GM19023 (cell line): ENCODE measurements at regions not wholly inside any gene's neighbourhood (a gene's known extent, or its start where the extent isn't known, plus 50 kb on each side); places are given as distances from the start of the nearest gene placed in this dataset.
A peak's percentile ranks its signal among the peaks of the same experiment; 100 is the strongest.
"Not testable (repeated sequence)": the region's sequence is repeated elsewhere in the genome, so short reads cannot be mapped to it uniquely, and the experiment has no call there.

Experiments
- ATAC-seq: cut with Tn5 transposase; IDR thresholded peaks from one replicate; pipeline ENCODE4 v1.9.1; 2021; ENCODE audit warnings: mild to moderate bottlenecking, moderate library complexity; ENCODE audit not compliant: unreplicated experiment

DNA sequence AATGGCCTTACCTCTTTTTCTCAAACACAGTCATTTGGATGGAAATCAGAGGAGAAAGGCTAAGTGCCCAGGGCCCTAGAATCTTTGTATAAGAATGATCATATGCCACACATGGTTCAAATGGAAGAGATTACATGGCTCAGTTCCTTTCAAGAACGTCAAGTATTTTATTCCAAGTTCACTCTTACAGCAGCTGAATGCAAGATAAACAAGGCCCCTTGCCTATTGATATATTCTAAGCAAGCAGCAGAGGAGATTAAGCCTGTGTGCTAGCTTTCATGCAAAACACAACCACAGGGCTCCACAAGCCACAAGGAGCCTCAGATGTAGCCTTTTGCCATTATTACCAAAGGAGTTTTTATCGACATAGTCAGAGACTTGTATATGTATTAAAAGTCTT is 55.3 kb upstream of the SLCO6A1 start:
- no peak for ATAC-seq

- no peak for ATAC-seq
Measured at GRCh38 chr5:102554728-102555127, 55.9 kb upstream of the SLCO6A1 start.

GRCh38 chr5:102561894-102562760 is 63.3 kb upstream of the SLCO6A1 start:
- no peak for ATAC-seq

DNA sequence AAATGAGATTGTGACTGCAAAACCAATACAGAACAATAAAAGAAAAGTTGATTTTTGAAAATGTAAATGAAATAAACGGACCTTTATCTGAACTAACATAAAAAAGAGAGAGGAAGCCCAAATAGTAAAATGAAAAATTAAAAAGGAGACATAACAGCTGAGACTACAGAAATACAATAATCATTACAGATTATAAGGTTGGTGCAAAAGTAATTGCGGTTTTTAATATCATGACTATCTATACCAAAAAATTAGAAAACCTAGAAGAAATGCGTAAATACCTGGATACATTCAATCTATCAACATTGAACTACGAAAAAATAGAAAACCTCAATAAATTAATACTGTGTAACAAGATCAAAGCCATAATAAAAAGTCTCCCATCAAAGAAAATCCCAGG is 71.9 kb upstream of the SLCO6A1 start:
- ATAC-seq, result no peak

GRCh38 chr5:102578362-102578761 is 79.6 kb upstream of the SLCO6A1 start:
- no peak for ATAC-seq

- ATAC-seq, result no peak
Measured at GRCh38 chr5:102579379-102579778, 80.6 kb upstream of the SLCO6A1 start.

- no peak for ATAC-seq
Measured at GRCh38 chr5:102581011-102581410, 82.2 kb upstream of the SLCO6A1 start.

DNA sequence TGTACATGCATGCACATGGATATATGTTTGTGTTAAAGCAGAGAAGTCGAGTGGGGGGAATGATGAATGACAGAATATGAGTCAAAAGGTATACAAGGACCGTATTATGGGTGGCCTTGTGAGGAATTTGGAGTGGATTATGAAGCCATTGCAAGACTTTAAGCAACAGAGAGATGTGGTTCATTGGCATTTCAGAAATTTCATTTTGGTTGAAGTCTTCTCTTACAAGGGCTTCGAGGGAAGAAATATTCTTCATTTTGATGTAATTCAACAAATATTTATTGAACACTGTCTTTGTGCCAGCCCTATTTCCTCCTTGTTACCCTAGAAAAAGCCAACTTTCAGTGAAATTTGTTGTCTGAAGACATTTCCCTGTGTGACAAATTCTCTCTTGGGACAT is 83.9 kb upstream of the SLCO6A1 start:
- no peak for ATAC-seq

GRCh38 chr5:102583276-102584124 is 84.7 kb upstream of the SLCO6A1 start:
- no peak for ATAC-seq

- ATAC-seq, result no peak
Measured at GRCh38 chr5:102589661-102590060, 90.9 kb upstream of the SLCO6A1 start.

DNA sequence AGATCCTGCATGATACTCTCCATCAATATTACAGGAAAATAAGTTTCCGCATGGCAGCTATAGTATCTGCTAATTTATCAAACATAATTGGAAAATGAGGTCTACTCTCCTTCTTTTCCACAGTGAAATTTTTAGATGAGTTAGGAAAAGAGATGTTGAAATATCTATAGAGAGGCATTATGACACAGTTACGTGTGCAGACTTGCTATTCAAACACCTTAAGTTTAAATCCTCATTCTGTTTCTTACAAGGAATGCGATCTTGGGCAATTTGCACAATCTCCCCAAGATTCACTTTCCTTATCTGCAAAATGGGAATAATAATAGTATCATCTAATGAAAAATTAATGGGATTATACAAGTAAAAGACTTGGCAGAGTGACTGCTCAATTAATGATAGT is 91.7 kb upstream of the SLCO6A1 start:
- ATAC-seq, result no peak

DNA sequence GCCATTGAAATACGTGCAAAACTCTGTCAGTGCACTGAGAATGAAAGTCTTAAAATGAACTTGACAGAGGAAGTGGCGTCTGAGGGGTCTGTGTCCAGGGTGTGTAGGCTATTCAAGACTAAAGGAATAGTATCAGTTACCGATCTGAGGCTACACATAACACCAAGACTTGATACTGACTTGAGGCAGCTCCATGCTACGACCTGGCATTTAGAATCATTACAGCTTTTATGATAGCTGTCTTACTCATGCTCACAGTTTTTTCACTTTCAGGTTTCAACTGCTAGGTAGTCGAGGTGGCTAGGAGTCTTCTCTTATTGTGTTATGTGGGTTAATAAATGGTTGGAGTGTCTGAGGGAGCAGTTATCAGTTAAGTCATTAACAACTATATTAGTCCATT is 92.8 kb upstream of the SLCO6A1 start:
- peak; percentile 61 for ATAC-seq

- not testable (repeated sequence) for ATAC-seq
Measured at GRCh38 chr5:102592586-102592985, 93.8 kb upstream of the SLCO6A1 start.

DNA sequence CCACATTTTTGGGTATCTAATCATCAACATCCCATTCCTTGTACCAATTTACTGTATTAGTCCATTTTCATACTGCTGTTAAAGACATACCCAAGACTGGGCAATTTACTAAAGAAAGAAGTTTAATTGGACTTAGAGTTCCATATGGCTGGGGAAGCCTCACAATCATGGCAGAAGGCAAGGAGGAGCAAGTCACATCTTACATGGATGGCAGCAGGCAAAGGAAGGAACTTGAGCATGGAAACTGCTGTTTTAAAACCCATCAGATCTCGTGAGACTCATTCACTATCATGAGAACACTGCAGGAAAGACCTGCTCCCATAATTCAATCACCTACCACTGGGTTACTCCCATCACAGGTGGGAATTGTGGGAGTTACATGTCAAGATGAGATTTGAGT is 95.4 kb upstream of the SLCO6A1 start:
- no peak for ATAC-seq

GRCh38 chr5:102595332-102595731 is 96.5 kb upstream of the SLCO6A1 start:
- ATAC-seq, result no peak

- ATAC-seq, result peak; percentile 73
Measured at GRCh38 chr5:102596113-102596512, 97.3 kb upstream of the SLCO6A1 start.

- ATAC-seq, result no peak
Measured at GRCh38 chr5:102596951-102597350, 98.2 kb upstream of the SLCO6A1 start.

DNA sequence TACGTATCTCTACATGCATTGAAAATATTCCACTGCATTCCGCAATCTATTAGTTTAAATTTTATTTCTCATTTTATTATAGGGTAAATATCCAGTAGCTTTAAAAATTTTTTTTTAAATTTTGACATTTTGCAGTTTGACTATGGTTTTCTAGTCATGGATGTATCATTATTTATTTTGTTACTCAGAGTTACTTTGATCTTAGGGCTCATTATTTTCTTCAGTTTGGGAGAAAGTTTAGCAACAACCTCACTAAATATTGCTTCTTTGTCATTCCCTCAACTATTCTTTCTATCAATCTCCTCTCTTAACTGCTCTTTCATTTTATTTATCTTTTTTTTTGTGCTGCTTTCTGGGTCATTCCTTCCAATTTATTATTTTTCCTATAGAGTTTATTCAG is 100.5 kb upstream of the SLCO6A1 start:
- ATAC-seq, result no peak

- ATAC-seq, result no peak
Measured at GRCh38 chr5:102600964-102601363, 102.2 kb upstream of the SLCO6A1 start.

DNA sequence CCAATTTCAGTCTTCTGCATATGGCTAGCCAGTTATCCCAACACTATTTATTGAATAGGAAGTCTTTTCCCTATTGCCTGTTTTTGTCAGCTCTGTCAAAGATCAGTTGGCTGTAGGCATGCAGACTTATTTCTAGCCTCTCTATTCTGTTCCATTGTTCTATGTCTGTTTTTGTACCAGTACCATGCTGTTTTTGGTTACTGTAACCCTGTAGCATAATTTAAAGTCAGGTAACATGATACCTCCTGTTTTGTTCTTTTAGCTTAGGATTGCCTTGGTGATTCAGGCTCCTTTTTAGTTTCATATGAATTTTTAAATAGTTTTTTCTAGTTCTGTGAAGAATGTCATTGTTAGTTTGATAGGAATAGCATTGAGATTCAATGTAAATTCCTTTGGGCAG is 104.9 kb upstream of the SLCO6A1 start:
- ATAC-seq, result no peak

GRCh38 chr5:102608414-102608813 is 109.6 kb upstream of the SLCO6A1 start:
- no peak for ATAC-seq

GRCh38 chr5:102611312-102611711 is 112.5 kb upstream of the SLCO6A1 start:
- no peak for ATAC-seq
